Lower leg skin (tissue), 4 donors: ENCODE measurements at regions not wholly inside any gene's neighbourhood (a gene's known extent, or its start where the extent isn't known, plus 50 kb on each side); places are given as distances from the start of the nearest gene placed in this dataset.
A peak's percentile ranks its signal among the peaks of the same experiment; 100 is the strongest.

Experiments used
- DNase-seq, 2 donors: peaks; one replicate each; pipeline ENCODE4 v3.0.0-alpha.2; 2019; ENCODE audit warnings: low spot score in 2 of 2
- H3K4me3 ChIP-seq: fragments of 200-600 bp; sonication (generic); 2 replicates; pipeline ENCODE4 v1.5.1; 2017; ENCODE audit warnings: mild to moderate bottlenecking, low read depth; ENCODE audit not compliant: poor library complexity, severe bottlenecking
- CTCF ChIP-seq, 3 donors: fragments of 450-650 bp; IDR thresholded peaks; one replicate each; pipeline ENCODE4 v1.5.1; 2016; ENCODE audit warnings: antibody characterized with exemption in 3 of 3, mild to moderate bottlenecking in 3 of 3, moderate library complexity in 2 of 3
- POLR2A ChIP-seq, 2 donors: fragments of 450-650 bp; IDR thresholded peaks; one replicate each; pipeline ENCODE4 v1.6.1; 2016 to 2017; ENCODE audit warnings: antibody characterized with exemption in 2 of 2, mild to moderate bottlenecking in 1 of 2, moderate library complexity in 1 of 2
- WGBS, 2 donors: methylation state at CpG; one replicate each; pipeline ENCODE4 v1.1.5; 2018; 5-methylcytosine and 5-hydroxymethylcytosine counted together
- intact Hi-C: fragments of 100-400 bp; cut with DNase I; formaldehyde crosslinking; loops from one replicate; pipeline ENCODE4 v1.15.0; 2023; ENCODE audit warnings: low total_unique reads

GRCh38 chr9:119003882-119004617, 365.2 kb downstream of the BRINP1 start:
- 71 to 74% methylated on average over 2 of the region's 2 CpGs for WGBS, 2 donors
- H3K4me3 ChIP-seq = no peak overlapping the region
- no peak for TF ChIP-seq POLR2A (IDR thresholded peaks at IDR 0.05)
- no peak for TF ChIP-seq CTCF (IDR thresholded peaks at IDR 0.05)
- no peak for DNase-seq
- intact Hi-C loops = no loop called here

GRCh38 chr9:119004618-119004990, 364.6 kb downstream of the BRINP1 start:
- 47 to 56% methylated on average over 2 of the region's 2 CpGs for WGBS, 2 donors
- intact Hi-C loops = no loop called here
- peak in 1 of 2 donors; percentile 77 for DNase-seq
- no peak for TF ChIP-seq CTCF (IDR thresholded peaks at IDR 0.05)
- no peak for TF ChIP-seq POLR2A (IDR thresholded peaks at IDR 0.05)
- no peak overlapping the region for H3K4me3 ChIP-seq

GRCh38 chr9:119005162-119005561, 364.1 kb downstream of the BRINP1 start:
- no peak overlapping the region for H3K4me3 ChIP-seq
- TF ChIP-seq CTCF (IDR thresholded peaks at IDR 0.05) = no peak
- no peak for TF ChIP-seq POLR2A (IDR thresholded peaks at IDR 0.05)
- no peak for DNase-seq
- intact Hi-C loops = no loop called here
- WGBS, 2 donors = 77 to 86% methylated on average over 2 of the region's 2 CpGs

- no peak for TF ChIP-seq POLR2A (IDR thresholded peaks at IDR 0.05)
- TF ChIP-seq CTCF (IDR thresholded peaks at IDR 0.05) = no peak
- H3K4me3 ChIP-seq = no peak overlapping the region
- DNase-seq = no peak
- WGBS, 2 donors = 21% methylated on average over 4 of the region's 4 CpGs
- intact Hi-C loops = no loop called here
Measured at GRCh38 chr9:119009249-119009648, 360.0 kb downstream of the BRINP1 start.

- 61 to 77% methylated on average over 9 of the region's 9 CpGs for WGBS, 2 donors
- intact Hi-C loops = no loop called here
- TF ChIP-seq CTCF (IDR thresholded peaks at IDR 0.05) (no peak), POLR2A (IDR thresholded peaks at IDR 0.05) (no peak)
- H3K4me3 ChIP-seq = no peak overlapping the region
- no peak for DNase-seq
Measured at GRCh38 chr9:119020284-119020683, 349.0 kb downstream of the BRINP1 start.
